SK-N-MC (cell line): ENCODE measurements at regions not wholly inside any gene's neighbourhood (a gene's known extent, or its start where the extent isn't known, plus 50 kb on each side); places are given as distances from the start of the nearest gene placed in this dataset.

Experiments used
- EZH2 ChIP-seq: fragments of 200-600 bp; sonication (generic); IDR thresholded peaks from one replicate; pipeline ENCODE4 v1.6.1; 2017; ENCODE audit warnings: antibody characterized with exemption
- FOXP2 ChIP-seq: optimal IDR thresholded peaks from 2 replicates; pipeline ENCODE3; 2011; ENCODE audit warnings: mild to moderate bottlenecking, moderate library complexity; ENCODE audit not compliant: insufficient read depth; ENCODE audit errors: extremely low read length, control extremely low read depth
- POLR2AphosphoS5 ChIP-seq: IDR thresholded peaks from 2 replicates; pipeline ENCODE4 v1.6.1; 2012; ENCODE audit warnings: mild to moderate bottlenecking, low read depth, low read length, borderline replicate concordance

DNA sequence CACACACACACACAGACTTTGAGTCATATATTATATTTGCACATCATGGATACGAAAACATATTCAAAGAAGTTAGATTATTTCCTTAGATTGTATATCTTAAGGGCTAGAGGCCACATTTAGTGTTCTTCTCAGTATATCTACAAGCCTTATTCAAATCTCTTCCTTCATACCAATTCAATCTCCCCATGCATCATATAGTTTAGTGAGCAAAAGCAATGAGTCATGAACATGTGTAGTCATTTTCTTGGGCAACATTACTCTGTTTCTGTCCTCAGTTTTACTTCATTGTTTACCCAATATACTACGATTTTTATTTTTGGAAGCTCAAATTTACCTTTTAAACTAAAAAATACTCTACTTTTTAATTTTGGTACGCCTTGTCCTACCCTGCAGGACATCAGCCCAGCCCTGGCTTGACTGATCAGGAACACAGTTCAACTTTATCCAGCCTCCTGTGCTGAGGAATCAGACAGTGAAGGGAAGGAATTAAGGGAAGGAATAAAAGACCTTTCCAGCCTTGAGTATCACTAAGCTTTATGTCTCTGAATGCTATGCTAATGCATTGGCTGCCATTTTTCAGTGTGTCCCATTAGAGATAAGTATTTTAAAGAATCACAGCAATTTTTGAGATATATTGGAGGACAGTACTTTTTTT, 101.7 kb upstream of the FST start:
- TF ChIP-seq EZH2 = no peak
- no peak for TF ChIP-seq POLR2AphosphoS5
- no peak for TF ChIP-seq FOXP2
